ENCODE measurements at regions not wholly inside any gene's neighbourhood (a gene's known extent, or its start where the extent isn't known, plus 50 kb on each side); places are given as distances from the start of the nearest gene placed in this dataset.
"Not testable (repeated sequence)": the region's sequence is repeated elsewhere in the genome, so short reads cannot be mapped to it uniquely, and the experiment has no call there.

DNA sequence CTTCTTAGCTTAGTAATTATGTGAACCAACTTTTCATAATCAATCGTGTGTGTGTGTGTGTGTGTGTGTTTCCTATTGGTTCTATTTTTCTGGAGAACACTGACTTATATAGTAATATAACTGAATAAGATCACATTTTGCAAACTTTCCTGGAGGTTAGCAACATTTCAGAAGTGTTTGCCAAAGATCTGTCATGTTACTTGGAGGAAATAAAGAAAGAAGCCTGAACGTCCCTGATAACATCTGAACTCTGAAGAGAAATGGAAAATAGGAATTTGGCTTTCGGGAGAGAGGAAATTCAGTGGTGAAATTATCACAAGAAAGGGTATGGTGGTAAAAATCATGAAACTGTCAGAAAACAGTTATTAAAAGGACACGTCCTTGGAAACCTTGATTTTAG, 984.4 kb upstream of the AUTS2 start:
- H3K36me3 ChIP-seq = no peaks in the 10 kb centered on the region
- H3K9me3 ChIP-seq = no peaks in the 10 kb centered on the region
- no peaks in the 10 kb centered on the region for H3K27me3 ChIP-seq
- peaks cover 9% of the 10 kb centered on the region for H3K4me1 ChIP-seq
- H3K4me3 ChIP-seq (ENCODE audit: low read depth, low read length) = no peak overlapping the region
- no peak for DNase-seq
- TF ChIP-seq, protein P1, sequence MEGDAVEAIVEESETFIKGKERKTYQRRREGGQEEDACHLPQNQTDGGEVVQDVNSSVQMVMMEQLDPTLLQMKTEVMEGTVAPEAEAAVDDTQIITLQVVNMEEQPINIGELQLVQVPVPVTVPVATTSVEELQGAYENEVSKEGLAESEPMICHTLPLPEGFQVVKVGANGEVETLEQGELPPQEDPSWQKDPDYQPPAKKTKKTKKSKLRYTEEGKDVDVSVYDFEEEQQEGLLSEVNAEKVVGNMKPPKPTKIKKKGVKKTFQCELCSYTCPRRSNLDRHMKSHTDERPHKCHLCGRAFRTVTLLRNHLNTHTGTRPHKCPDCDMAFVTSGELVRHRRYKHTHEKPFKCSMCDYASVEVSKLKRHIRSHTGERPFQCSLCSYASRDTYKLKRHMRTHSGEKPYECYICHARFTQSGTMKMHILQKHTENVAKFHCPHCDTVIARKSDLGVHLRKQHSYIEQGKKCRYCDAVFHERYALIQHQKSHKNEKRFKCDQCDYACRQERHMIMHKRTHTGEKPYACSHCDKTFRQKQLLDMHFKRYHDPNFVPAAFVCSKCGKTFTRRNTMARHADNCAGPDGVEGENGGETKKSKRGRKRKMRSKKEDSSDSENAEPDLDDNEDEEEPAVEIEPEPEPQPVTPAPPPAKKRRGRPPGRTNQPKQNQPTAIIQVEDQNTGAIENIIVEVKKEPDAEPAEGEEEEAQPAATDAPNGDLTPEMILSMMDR (IDR thresholded peaks at IDR 0.05; ENCODE audit: low read depth, low read length) = no peak

DNA sequence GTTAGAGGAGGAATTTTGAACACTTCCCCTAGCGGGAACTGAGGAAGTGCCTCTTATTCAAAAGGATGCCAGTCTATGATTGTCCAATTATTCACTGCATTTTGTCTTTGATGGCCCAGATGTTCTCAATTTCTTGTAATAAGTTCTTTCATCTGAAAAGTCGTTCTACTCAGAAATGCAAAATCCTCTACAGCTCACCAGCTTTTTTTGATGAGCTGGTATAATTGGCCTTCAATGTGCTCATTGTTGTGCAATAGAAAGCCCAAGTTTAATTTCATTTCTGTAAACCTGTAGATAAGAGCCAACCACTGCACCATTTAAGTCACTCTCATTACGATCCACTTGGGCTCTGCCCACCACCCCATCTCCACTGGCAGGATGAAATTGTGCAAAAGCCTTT, 978.7 kb upstream of the AUTS2 start:
- peaks cover 21% of the 10 kb centered on the region for H3K4me1 ChIP-seq
- H3K4me3 ChIP-seq (ENCODE audit: low read depth, low read length) = no peak overlapping the region
- no peak for DNase-seq
- no peaks in the 10 kb centered on the region for H3K27me3 ChIP-seq
- no peaks in the 10 kb centered on the region for H3K36me3 ChIP-seq
- TF ChIP-seq, protein P1 (IDR thresholded peaks at IDR 0.05; ENCODE audit: low read depth, low read length) = no peak
- no peaks in the 10 kb centered on the region for H3K9me3 ChIP-seq

DNA sequence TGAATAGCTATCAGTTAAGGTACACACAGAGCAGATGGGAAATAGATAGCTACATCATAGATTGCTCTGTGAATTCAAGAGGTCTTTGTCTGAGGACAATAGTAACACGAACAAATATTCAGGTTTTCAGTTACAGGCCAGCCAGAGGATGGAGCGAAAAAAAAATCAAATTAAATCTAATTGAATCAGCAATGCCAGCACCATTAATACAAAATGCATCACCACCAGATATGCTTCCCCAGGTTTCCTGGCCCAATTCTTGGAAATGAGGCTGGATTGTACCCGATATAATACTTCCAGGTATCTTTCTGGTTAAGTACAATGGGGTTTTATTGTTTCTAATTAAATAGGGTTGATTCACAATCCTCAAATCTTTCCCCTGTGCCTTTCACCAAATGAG, 975.8 kb upstream of the AUTS2 start:
- TF ChIP-seq, protein P1 (IDR thresholded peaks at IDR 0.05; ENCODE audit: low read depth, low read length) = no peak
- H3K9me3 ChIP-seq = no peaks in the 10 kb centered on the region
- DNase-seq = peak; percentile 55

DNA sequence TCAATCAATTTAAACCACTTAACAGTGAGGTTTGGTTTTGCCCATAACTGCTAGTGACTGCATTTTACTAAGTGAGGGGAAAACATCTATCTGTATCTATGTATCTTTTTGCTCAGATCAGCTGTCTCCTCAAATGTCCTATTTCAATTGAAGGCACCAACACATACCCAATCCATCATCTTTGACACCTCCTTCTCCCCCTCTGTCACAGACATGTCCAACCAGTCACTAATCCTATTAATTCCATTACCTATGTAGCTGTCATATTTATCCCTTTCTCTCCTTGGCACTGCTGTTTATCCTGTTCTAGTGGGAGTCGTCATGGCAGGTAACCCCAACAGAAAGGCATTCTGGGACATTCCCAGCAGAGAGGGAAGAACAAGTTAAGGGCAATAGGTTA, 975.2 kb upstream of the AUTS2 start:
- no peaks in the 10 kb centered on the region for H3K36me3 ChIP-seq
- peak; percentile 28 for DNase-seq
- TF ChIP-seq, protein P1 (IDR thresholded peaks at IDR 0.05; ENCODE audit: low read depth, low read length) = no peak
- no peaks in the 10 kb centered on the region for H3K27me3 ChIP-seq
- peaks cover 21% of the 10 kb centered on the region for H3K4me1 ChIP-seq
- H3K9me3 ChIP-seq = no peaks in the 10 kb centered on the region
- H3K4me3 ChIP-seq (ENCODE audit: low read depth, low read length) = 0 out of 2 replicates have a peak overlapping the region, but pooled peaks have one; percentile 2

More for the DNA sequence above, 975.8 kb upstream of the AUTS2 start:
- no peaks in the 10 kb centered on the region for H3K27me3 ChIP-seq
- H3K36me3 ChIP-seq = no peaks in the 10 kb centered on the region
- no peak overlapping the region for H3K4me3 ChIP-seq (ENCODE audit: low read depth, low read length)
- peaks cover 21% of the 10 kb centered on the region for H3K4me1 ChIP-seq

DNA sequence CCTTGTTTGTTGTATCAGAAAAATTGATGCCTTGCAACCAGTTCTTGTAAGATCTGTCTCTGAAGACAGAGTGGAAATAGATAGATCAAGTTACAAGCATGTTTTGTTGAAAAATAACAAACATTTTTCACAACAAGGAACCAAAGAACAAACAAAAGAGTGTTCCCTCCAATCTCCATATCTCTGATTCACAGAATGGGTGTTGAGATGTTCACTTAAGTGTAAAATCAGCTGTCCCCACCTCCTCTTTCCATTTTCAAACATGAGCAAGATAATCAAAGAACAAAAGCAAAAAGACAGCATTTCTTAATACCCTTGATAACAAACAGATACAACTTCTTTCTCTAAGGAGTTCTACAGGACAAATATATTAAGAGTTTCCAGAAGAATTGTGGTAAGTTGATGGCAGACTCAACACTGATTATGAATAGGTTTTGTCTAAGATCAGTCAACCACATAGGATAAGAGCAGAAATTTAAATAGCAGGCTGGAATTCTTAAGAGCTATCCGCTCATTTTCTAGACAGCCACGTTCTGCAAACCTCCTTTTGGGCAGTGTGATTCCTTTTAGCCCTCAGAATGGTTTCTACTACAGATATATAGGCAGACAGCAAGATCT, 970.9 kb upstream of the AUTS2 start:
- no peak for DNase-seq
- TF ChIP-seq, protein P1 (IDR thresholded peaks at IDR 0.05; ENCODE audit: low read depth, low read length) = no peak
- H3K4me1 ChIP-seq = peaks cover 12% of the 10 kb centered on the region
- H3K27me3 ChIP-seq = no peaks in the 10 kb centered on the region
- H3K36me3 ChIP-seq = no peaks in the 10 kb centered on the region
- no peaks in the 10 kb centered on the region for H3K9me3 ChIP-seq
- H3K4me3 ChIP-seq (ENCODE audit: low read depth, low read length) = no peak overlapping the region

DNA sequence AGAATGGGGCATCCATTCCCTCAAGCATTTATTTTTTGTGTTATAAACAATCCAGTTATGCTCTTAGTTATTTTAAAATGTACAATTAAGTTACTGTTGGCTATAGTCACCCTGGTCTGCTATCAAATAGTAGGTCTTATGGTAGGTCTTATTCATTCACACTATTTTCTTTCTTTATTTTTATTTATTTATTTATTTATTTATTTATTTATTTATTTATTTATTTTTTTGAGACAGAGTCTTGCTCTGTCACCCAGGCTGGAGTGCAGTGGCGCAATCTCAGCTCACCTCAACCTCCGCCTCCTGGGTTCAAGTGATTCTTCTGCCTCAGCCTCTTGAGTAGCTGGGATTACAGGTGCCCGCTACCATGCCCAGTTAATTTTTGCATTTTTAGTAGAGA, 967.4 kb upstream of the AUTS2 start:
- H3K4me3 ChIP-seq (ENCODE audit: low read depth, low read length); H3K27me3 ChIP-seq; H3K4me1 ChIP-seq; H3K36me3 ChIP-seq; H3K9me3 ChIP-seq; DNase-seq: not testable (repeated sequence)
